ENCODE measurements at regions not wholly inside any gene's neighbourhood (a gene's known extent, or its start where the extent isn't known, plus 50 kb on each side); places are given as distances from the start of the nearest gene placed in this dataset.

- 37 to 60% (median 43%) methylated on average over 2 of the region's 2 CpGs for WGBS, 3 donors
These were observed 205.0 kb downstream of the TFEC start for GRCh38 chr7:115825456-115826115.

DNA sequence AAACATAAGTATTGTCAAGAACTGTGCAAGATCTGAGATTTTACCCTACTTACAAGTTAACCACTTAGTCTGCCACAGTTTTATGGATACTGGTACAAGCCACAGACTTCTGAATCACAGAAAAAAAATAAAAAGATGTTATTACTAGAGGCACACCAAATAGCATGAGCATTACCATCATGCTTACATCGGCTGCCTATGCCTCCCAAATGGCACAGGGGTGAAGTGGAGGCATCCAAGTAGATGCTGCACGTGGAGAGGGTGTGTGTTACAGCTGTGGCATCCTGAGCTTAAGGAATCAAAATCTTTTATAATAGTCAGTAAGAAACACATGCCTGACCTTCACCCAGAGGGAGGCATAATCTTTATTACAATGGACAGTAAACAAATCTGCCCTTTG, 207.8 kb downstream of the TFEC start:
- Histone ChIP-seq H3K36me3 (ENCODE audit: insufficient read depth in 1 of 2, low read depth in 1 of 2) (no peaks in the 10 kb centered on the region), H3K4me1 (no peaks in the 10 kb centered on the region), H3K27me3 (ENCODE audit: insufficient read depth in 3 of 3, low read length in 2 of 3) (no peaks in the 10 kb centered on the region), H3K9me3 (no peaks in the 10 kb centered on the region), H3K4me3 (no peak overlapping the region), H3K27ac (no peak overlapping the region)
- ATAC-seq: no peak
- intact Hi-C loops (cut with DNase I): loop anchor here in 1 of 2 donors (5.0 kb wide), 1 partner anchor 1854 kb away; no protein-coding TSS in a partner anchor
- WGBS, 3 donors: 61 to 62% (median 61%) methylated on average over 2 of the region's 2 CpGs
- TF ChIP-seq CTCF (IDR thresholded peaks at IDR 0.05): no peak
- DNase-seq: no peak

More at GRCh38 chr7:115825456-115826115, 205.0 kb downstream of the TFEC start:
- intact Hi-C loops (cut with DNase I): no loop called here
- Histone ChIP-seq H3K9me3 (no peaks in the 10 kb centered on the region), H3K4me3 (no peak overlapping the region), H3K27ac (no peak overlapping the region), H3K4me1 (no peaks in the 10 kb centered on the region), H3K27me3 (ENCODE audit: insufficient read depth in 3 of 3, low read length in 2 of 3) (no peaks in the 10 kb centered on the region), H3K36me3 (ENCODE audit: insufficient read depth in 1 of 2, low read depth in 1 of 2) (no peaks in the 10 kb centered on the region)
- no peak for TF ChIP-seq CTCF (IDR thresholded peaks at IDR 0.05)
- no peak for ATAC-seq
- DNase-seq: no peak

DNA sequence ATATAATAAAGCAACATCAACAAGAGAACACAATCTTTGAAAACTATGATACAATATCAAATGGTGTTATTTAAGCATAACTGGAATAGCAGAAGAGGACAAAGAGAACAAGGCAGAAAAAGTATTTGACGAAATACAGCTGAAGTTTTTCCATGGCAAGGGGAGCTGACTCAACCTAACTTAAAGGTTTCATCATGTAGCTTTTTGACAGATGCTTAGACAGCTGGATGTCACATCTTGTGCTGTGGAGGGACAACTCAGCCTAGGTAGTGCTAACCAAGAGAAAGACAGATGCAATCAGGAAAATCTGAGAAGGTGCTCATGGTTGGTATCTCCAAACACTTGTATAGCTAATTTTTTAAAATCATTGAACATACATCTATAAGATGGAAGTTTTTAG, 208.2 kb downstream of the TFEC start:
- Histone ChIP-seq H3K4me1 (no peaks in the 10 kb centered on the region), H3K27me3 (ENCODE audit: insufficient read depth in 3 of 3, low read length in 2 of 3) (no peaks in the 10 kb centered on the region), H3K9me3 (no peaks in the 10 kb centered on the region), H3K27ac (no peak overlapping the region), H3K36me3 (ENCODE audit: insufficient read depth in 1 of 2, low read depth in 1 of 2) (no peaks in the 10 kb centered on the region), H3K4me3 (no peak overlapping the region)
- 46 to 78% (median 47%) methylated on average over 1 of the region's 1 CpG for WGBS, 3 donors
- ATAC-seq (no peak), DNase-seq (no peak)
- TF ChIP-seq CTCF (IDR thresholded peaks at IDR 0.05): no peak
- intact Hi-C loops (cut with DNase I): loop anchor here in 1 of 2 donors (5.0 kb wide), 1 partner anchor 1855 kb away; no protein-coding TSS in a partner anchor

DNA sequence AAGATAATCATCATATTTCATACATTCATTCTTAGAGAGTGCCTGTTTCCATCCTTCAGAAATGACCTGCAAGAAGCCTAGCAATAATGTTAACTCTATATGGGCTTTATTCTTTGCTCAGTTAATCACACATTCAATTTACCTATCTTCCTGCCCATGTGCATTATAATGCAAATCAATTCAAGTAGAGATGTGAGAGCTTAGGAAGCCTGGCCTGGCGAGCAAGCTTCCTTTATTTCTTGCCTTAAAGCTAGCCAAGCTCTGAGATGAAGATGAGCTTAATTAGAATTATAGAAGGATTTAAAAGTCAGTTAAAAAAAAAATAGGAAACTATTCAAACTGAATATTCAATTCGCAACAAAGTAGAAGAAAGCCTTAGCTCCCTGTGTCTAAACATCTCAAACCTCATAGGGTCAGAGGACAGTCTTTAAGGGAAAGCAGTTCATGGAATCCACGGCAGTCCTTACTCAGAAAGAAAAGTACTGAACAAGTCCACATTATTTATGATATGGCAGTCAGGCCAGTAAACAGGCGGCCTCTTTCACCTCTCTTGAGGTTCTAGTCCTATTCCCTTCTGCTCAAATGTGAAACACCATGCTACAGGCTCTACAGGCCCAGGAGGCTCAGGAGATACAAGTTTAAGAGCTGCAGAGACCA, 214.1 kb downstream of the TFEC start:
- 74 to 78% (median 77%) methylated on average over 4 of the region's 4 CpGs for WGBS, 3 donors

More for the DNA sequence above, 214.1 kb downstream of the TFEC start:
- no peak for TF ChIP-seq CTCF (IDR thresholded peaks at IDR 0.05)
- intact Hi-C loops (cut with DNase I): no loop called here
- Histone ChIP-seq H3K27ac (no peak overlapping the region), H3K36me3 (ENCODE audit: insufficient read depth in 1 of 2, low read depth in 1 of 2) (no peaks in the 10 kb centered on the region), H3K9me3 (no peaks in the 10 kb centered on the region), H3K27me3 (ENCODE audit: insufficient read depth in 3 of 3, low read length in 2 of 3) (no peaks in the 10 kb centered on the region), H3K4me1 (no peaks in the 10 kb centered on the region), H3K4me3 (no peak overlapping the region)
- DNase-seq (no peak), ATAC-seq (no peak)
